NCI-H1417 (cell line): ENCODE measurements at regions not wholly inside any gene's neighbourhood (a gene's known extent, or its start where the extent isn't known, plus 50 kb on each side); places are given as distances from the start of the nearest gene placed in this dataset.

Experiments used
- DNase-seq, 3 experiments: peaks; one replicate each; lab custom pipeline; 2025; lab: John Stamatoyannopoulos, UW

DNA sequence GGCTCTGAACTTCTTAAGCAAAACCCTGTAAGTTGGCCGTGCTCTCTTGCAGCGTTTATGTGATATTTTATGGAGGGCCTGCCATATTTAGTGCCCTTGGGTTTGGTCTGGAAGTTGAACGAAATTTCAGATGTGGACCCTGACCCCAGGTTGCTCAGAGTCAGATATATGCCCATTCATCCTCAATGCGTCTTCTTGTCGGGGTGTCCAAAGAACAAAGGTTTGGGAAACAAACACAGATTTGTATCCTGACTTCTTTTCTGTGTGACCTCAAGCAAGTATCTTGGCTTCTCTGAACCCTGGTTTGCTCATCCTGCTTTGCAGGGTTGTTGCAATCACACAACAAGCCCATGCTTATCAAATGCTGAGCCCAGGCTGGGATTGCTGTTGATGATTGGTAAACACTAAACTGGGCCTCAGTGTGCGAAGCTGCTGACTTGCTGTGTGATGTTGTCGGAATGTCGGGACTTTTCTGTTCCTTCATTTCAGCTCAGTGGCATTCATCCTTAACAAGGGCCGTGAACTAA is 103.5 kb upstream of the PTPN1 start:
- DNase-seq: no peak

- no peak for DNase-seq
Observed at GRCh38 chr20:50408526-50409364, 101.4 kb upstream of the PTPN1 start.

GRCh38 chr20:50409495-50409894 is 100.7 kb upstream of the PTPN1 start:
- no peak for DNase-seq

- DNase-seq: no peak
Observed at GRCh38 chr20:50410343-50410742, 99.8 kb upstream of the PTPN1 start.

DNA sequence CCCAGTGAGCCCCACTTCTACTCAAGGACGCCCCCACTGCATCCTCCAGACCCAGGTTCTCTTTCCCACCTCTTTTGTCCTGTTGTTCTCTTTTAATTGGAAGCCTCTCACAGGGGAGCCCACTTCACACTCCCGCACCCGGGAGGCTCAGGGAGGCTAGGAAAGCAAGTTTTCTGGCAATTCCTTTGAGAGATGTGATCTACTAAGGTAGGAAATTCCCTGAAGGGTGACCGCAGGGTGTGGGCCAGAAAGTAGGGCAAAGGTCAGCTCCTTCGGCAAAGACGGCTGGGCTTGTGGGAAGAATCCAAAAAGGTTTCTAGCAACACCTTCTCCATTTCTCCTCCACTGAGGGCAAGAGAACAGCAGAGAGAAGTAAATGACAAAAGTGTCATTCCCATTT is 98.1 kb upstream of the PTPN1 start:
- DNase-seq: no peak

DNA sequence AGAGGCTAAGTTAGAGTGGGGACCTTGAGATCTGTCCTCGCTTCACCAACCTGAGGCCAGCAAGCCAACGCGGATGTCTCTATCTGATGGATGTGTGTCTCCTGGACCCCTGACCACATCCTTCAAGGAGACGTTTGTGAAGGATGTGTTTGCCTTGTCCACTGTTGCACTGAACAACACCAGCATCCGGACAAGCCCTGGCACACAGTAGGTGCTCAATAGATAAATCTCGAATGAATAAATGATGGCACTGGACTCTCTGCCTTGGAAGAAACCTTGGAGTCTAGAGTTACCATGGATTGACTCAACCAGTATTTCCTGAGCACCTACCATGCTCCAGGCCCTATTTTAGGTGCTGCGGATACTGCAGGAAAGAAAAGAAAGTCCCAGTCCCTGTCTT is 97.7 kb upstream of the PTPN1 start:
- no peak for DNase-seq

DNA sequence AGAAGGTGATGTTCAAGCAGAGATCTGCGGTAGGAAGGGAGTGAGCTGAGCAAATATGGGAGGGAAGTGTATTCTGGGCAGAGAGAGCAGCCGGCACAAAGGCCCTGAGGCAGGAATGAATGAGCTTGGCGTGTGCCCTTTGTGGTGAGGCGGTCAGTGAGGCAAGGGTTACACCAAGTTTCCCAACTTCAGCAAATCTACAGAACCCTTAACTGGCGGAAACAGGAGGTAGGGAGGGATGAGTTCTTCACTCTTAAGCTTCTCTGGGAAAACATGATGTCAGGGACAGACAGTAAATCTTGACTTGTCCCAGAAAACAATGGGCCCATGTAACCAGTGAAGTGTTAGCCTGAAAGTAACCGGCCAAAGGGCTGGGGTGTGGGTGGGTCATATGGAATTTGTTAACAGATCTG is 97.1 kb upstream of the PTPN1 start:
- no peak for DNase-seq

DNA sequence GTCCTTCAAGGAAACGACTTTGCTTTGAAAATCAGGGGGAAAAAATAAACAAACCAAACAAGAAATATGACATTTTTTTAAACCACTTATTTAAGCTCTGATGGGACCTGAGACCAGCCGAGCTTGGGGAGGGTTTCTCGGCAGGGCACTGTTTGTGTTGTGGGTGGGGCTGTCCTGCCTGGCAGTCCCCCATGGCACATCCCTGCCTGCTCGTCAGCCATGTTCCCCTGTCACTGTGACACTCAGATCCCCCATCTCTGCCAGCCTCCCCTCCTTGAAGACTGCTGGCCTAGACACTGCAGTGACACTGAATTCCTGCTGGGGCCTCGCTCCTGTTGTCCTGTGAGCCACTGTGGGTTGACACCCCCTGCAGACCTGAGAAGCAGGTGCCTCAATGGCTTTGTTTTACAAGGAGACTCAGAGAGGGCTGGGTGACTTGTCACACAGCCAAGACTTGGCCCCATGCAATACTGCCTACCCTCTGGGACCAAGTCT is 95.1 kb upstream of the PTPN1 start:
- no peak for DNase-seq

DNA sequence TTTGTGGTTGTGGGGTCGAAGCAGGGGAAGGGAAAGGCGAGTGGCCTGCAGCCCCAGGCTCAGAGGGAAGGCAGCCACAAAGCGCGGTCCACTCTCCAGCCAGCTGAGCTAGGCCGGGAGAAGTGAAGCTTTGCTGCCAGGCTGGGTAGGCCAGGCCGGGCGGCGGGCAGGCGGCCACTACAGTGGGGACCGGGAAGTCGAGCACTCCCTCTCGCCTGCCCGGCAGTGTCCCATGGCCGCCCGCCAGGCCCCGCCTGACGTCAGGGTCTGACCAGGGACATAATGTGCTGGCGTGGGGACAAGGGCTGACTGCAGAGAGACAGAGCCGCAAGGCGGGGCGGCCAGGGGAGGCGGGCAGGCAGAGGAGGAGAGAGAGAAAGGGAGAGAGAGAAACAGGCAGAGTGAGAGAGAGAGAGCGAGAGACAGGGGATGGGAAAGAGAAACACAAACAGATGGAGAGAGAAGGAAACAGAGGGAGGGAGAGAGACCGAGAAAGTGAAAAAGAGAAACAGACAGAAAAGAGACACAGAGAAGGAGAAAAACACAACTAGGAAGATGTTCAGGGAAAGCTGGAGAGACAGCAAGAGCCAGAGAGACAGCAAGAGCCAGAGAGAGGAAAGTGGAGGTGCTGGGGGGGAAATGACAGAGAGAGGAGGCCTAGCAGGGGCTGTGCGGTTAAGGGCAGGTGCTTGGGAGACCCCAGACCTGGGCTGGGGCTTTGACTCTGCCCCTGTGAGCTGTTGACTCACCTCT is 94.5 kb upstream of the PTPN1 start:
- no peak for DNase-seq

DNA sequence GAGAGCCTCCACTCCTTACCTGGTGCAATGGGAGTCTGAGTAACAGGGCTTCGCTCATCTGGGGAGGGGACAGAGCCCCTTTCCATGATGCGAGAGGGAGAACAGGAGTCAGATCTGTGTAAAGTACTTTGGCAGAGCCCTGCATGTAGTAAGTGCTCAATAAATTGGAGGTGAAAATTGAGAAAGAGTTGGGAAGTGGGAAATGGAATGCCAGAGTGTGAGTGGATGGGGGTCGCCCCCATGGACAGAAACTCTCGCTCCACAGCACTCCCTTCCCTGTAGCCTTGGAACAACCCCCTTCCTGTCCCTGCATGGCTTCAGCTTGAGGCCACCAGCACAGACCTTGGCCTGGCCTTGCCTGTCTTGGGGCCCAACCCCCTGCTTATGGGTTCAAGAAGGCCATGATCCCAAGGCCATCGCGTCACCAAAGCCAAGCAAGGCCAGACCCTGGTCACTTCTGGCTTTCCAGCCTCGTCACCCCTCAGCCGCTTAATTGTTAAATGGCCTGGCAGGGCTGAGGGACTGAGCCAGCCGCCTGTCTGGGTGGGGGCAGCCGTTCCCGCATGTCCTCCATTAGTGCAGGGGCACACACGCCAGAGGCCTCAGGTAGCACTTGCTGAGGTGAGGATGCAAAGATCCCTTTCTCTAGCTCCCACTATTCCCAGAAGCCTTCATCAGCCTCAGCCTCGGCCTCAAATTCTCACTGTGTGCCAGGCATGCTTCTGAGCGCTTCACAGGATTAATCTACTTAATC is 93.7 kb upstream of the PTPN1 start:
- DNase-seq: no peak

DNA sequence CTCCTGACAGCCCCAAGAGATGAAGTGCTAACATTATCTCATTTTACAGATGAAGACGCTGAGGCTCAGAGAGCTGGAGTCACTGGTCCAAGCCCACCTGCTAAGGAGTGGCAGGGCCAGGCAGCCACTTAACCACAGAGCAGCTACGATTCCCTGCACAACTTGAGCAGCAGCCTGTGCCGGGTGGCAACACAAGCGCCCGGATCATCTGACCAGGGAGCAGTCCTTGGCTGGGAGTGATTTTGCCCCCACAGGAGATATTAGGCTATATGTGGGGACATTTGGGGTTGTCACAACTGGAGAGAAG is 93.2 kb upstream of the PTPN1 start:
- no peak for DNase-seq

- DNase-seq: no peak
Observed at GRCh38 chr20:50417484-50418235, 92.5 kb upstream of the PTPN1 start.

GRCh38 chr20:50418890-50419642 is 91.1 kb upstream of the PTPN1 start:
- DNase-seq: no peak

GRCh38 chr20:50420380-50420779 is 89.8 kb upstream of the PTPN1 start:
- DNase-seq: no peak

DNA sequence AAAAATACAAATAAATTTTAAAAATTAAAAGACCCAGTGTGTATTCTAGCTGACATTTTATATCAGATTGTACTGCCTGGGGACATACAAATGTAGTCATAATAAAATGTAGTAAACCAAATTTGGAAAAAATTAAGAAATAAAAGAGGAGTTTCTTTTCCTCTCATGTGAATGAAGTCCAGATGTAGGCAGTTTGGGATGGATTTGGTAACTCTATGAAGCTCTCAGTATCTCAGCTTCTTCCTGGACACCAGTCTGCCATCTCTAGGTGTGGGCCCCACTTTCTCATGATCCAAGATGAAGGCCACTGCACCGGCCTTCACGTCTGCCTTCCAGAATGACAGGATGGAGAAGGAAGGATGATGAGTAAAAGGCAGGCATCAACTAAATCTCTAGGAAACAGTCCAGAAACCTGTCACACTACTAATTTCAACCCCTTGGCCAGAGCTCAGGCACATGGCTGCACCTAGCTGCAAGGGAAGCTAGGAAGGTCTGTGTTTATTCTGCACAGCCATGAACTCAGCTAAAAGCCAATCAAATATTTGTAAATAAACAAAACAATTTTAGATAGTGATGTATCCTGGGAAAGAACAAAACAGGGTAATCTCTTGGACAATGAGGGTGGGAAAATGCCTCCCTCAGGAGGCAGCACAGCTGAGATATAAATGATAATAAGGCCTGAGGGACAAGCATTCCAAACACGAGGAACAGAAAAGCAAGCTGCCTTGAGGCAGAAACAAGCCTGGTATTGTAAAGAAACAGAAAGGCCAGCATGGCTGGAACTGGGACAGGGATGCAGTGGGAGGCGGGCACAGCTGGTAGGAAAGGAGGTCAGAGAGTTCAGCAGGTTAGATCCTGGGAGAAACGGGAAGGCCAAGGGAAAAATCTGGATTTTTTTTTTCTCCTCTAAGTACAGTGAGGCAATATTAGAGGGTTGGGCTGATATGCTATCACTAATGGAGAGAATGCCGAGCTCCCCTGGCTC is 88.5 kb upstream of the PTPN1 start:
- no peak for DNase-seq

GRCh38 chr20:50423758-50424157 is 86.4 kb upstream of the PTPN1 start:
- no peak for DNase-seq

GRCh38 chr20:50425076-50425475 is 85.1 kb upstream of the PTPN1 start:
- peak in 1 of 3 experiments; percentile 25 for DNase-seq

GRCh38 chr20:50426866-50427718 is 83.1 kb upstream of the PTPN1 start:
- no peak for DNase-seq

- DNase-seq: no peak
Observed at GRCh38 chr20:50427719-50428083, 82.5 kb upstream of the PTPN1 start.
